ENCODE measurements at regions not wholly inside any gene's neighbourhood (a gene's known extent, or its start where the extent isn't known, plus 50 kb on each side); places are given as distances from the start of the nearest gene placed in this dataset.

DNA sequence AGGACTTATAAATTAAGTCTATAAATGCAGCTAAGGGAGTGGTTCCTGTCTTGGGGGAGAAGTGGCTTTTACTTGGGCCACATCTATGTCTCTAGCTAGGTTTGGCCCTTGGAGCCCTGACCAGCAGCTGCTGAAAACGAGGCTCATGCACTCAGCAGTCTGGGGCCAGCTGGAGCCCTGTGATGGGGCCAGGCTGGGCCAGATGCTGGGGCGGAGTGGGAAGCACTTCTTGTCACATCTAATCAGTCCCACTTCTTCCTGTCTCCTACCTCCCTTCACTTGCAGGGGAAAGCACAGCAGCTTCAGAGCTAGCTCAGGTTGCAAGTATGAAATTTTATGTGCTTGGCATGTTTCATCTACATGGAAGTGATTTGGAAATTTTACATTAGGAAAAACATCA, 209.9 kb upstream of the ROPN1 start:
- Histone ChIP-seq H3K27ac (peak overlapping the region in 2 of 5 donors; percentile 5 to 36), H3K4me3 (no peak overlapping the region), H3K4me1 (peaks cover 0 to 25% (median 11%) of the 10 kb centered on the region in 4 donors), H3K27me3 (no peaks in the 10 kb centered on the region), H3K9me3 (no peaks in the 10 kb centered on the region), H3K36me3 (no peaks in the 10 kb centered on the region)
- DNase-seq = peak in 1 of 2 donors; percentile 43
- intact Hi-C loops (cut with DNase I; ENCODE audit: low total_unique reads) = no loop called here
- TF ChIP-seq EP300 (IDR thresholded peaks at IDR 0.05) (no peak), POLR2A (IDR thresholded peaks at IDR 0.05) (no peak), POLR2AphosphoS5 (IDR thresholded peaks at IDR 0.05) (no peak)
- TF ChIP-seq, protein P1, sequence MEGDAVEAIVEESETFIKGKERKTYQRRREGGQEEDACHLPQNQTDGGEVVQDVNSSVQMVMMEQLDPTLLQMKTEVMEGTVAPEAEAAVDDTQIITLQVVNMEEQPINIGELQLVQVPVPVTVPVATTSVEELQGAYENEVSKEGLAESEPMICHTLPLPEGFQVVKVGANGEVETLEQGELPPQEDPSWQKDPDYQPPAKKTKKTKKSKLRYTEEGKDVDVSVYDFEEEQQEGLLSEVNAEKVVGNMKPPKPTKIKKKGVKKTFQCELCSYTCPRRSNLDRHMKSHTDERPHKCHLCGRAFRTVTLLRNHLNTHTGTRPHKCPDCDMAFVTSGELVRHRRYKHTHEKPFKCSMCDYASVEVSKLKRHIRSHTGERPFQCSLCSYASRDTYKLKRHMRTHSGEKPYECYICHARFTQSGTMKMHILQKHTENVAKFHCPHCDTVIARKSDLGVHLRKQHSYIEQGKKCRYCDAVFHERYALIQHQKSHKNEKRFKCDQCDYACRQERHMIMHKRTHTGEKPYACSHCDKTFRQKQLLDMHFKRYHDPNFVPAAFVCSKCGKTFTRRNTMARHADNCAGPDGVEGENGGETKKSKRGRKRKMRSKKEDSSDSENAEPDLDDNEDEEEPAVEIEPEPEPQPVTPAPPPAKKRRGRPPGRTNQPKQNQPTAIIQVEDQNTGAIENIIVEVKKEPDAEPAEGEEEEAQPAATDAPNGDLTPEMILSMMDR (IDR thresholded peaks at IDR 0.05) = no peak
- 38 to 62% (median 42%) methylated on average over 2 of the region's 2 CpGs for WGBS, 5 donors

DNA sequence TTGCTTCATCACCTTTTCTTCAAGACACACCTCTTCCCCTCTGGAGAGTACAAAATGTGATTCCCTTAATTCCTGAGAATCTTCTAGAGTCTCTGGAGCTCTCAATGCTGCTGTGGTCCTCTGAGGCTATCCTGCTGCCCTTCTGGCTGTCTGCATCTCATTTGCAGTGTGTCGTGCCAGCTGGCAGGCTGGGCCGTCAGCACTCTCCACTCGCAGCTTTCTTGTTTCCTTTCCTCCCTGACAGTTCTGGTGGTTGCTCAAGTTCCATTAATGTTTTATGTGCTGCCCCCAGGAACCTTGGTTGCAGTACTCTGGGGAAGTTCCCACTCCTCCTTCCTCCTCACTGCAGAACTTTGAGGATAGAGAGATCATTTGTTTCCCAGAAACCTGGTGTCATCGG, 210.8 kb upstream of the ROPN1 start:
- H3K36me3 ChIP-seq = no peaks in the 10 kb centered on the region
- peaks cover 0 to 25% (median 11%) of the 10 kb centered on the region in 4 donors for H3K4me1 ChIP-seq
- no peak overlapping the region for H3K4me3 ChIP-seq
- peak in 1 of 2 donors; percentile 81 for DNase-seq
- H3K27ac ChIP-seq = peak overlapping the region in 3 of 5 donors; percentile 20 to 43 (median 36)
- peak in 1 of 3 donors; percentile 49 for TF ChIP-seq POLR2AphosphoS5 (IDR thresholded peaks at IDR 0.05)
- TF ChIP-seq, protein P1 (IDR thresholded peaks at IDR 0.05) = no peak
- no peaks in the 10 kb centered on the region for H3K27me3 ChIP-seq
- 42 to 54% (median 52%) methylated on average over 4 of the region's 4 CpGs for WGBS, 5 donors
- no peaks in the 10 kb centered on the region for H3K9me3 ChIP-seq
- intact Hi-C loops (cut with DNase I; ENCODE audit: low total_unique reads) = no loop called here

DNA sequence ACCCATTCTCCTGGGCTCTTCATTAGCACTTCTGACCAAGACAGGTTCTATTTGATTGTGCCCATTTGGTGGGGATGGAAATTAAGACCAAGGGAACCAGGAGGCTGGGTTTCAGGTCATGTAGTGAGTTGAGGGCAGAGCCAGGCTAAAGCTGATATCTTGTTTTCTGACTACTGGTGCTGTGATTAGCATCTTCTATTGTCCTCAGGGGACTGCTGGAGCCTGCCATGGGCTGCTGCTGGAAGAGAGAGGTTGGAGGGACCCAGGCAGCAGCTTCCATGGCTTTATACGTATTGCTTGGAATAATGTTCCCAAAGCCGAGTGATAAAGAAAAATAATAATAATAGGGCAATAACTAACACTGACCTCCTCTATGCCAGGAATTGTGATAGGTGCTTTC, 211.4 kb upstream of the ROPN1 start:
- H3K36me3 ChIP-seq = no peaks in the 10 kb centered on the region
- intact Hi-C loops (cut with DNase I; ENCODE audit: low total_unique reads) = no loop called here
- no peak for TF ChIP-seq POLR2A (IDR thresholded peaks at IDR 0.05)
- TF ChIP-seq, protein P1 (IDR thresholded peaks at IDR 0.05) = no peak
- 89 to 95% (median 93%) methylated on average over 2 of the region's 2 CpGs for WGBS, 5 donors
- no peaks in the 10 kb centered on the region for H3K27me3 ChIP-seq
- H3K4me3 ChIP-seq = no peak overlapping the region
- no peaks in the 10 kb centered on the region for H3K9me3 ChIP-seq
- no peak for DNase-seq
- H3K27ac ChIP-seq = peak overlapping the region in 1 of 5 donors; percentile 43
- peaks cover 0 to 25% (median 11%) of the 10 kb centered on the region in 4 donors for H3K4me1 ChIP-seq

DNA sequence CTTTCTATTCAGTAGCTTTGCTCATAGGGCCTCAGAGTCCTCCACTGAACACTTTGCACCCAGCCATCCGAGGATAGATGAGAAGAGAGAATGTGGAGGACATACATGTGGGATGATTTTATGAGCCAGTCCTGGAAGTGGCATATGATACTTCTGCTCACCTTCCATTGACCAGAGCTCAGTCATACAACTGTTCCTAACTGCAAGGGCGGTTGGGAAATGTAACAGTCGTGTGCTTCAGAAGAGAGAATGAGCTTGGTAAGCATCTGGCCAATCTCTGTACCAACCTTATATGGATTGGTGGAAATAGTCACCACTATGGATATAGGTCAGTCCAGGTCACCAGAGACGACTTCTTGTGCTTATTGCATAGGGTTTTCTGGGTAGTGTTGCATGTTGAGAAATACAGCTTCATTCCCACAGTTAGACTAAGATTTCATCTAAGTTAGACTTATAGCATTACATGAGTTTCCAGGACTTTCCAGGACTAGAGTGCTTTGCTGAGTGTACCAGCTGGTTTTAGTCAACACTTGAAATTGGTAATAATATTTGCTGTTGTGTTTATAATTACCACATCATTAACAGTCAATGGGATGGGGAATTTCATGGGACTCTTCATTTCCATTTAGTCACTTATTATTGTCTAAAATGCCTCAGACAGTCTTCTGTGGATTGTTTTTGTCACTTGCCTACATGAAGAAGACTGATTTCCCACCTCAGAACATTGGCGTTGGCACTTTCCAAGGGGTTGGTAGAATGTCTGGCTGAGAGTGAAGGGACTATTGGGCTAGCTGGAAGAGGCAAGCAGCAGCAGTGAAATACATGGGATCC, 214.5 kb upstream of the ROPN1 start:
- Histone ChIP-seq H3K27ac (no peak overlapping the region), H3K4me1 (peaks cover 0 to 22% (median 11%) of the 10 kb centered on the region in 4 donors), H3K4me3 (no peak overlapping the region), H3K27me3 (no peaks in the 10 kb centered on the region), H3K36me3 (no peaks in the 10 kb centered on the region), H3K9me3 (no peaks in the 10 kb centered on the region)
- 83 to 91% (median 85%) methylated on average over 5 of the region's 5 CpGs for WGBS, 5 donors
- intact Hi-C loops (cut with DNase I; ENCODE audit: low total_unique reads) = no loop called here
- DNase-seq = no peak
- TF ChIP-seq POLR2AphosphoS5 (IDR thresholded peaks at IDR 0.05) = no peak
- TF ChIP-seq, protein P1 (IDR thresholded peaks at IDR 0.05) = no peak
- no peak for TF ChIP-seq EP300 (IDR thresholded peaks at IDR 0.05)
- no peak for TF ChIP-seq POLR2A (IDR thresholded peaks at IDR 0.05)

Data from stomach (tissue), 8 donors.